HG03571 (cell line): ENCODE measurements at regions not wholly inside any gene's neighbourhood (a gene's known extent, or its start where the extent isn't known, plus 50 kb on each side); places are given as distances from the start of the nearest gene placed in this dataset.

Experiments used
- ATAC-seq: cut with Tn5 transposase; IDR thresholded peaks from one replicate; pipeline ENCODE4 v1.9.1; 2021; ENCODE audit not compliant: unreplicated experiment

- ATAC-seq, result no peak
Measured at GRCh38 chr7:67547183-67547907, 550.7 kb downstream of the TYW1 start.

- ATAC-seq, result no peak
Measured at GRCh38 chr7:67549126-67549525, 552.5 kb downstream of the TYW1 start.

GRCh38 chr7:67550801-67551436 is 554.3 kb downstream of the TYW1 start:
- ATAC-seq, result no peak

GRCh38 chr7:67552738-67553137 is 556.1 kb downstream of the TYW1 start:
- ATAC-seq, result no peak

GRCh38 chr7:67553378-67553777 is 556.7 kb downstream of the TYW1 start:
- ATAC-seq, result no peak

GRCh38 chr7:67554986-67555385 is 558.4 kb downstream of the TYW1 start:
- ATAC-seq, result no peak

- no peak for ATAC-seq
Measured at GRCh38 chr7:67564959-67565358, 568.3 kb downstream of the TYW1 start.

GRCh38 chr7:67566101-67566500 is 569.5 kb downstream of the TYW1 start:
- no peak for ATAC-seq

- no peak for ATAC-seq
Measured at GRCh38 chr7:67571026-67571545, 574.5 kb downstream of the TYW1 start.

GRCh38 chr7:67573639-67574038 is 577.0 kb downstream of the TYW1 start:
- no peak for ATAC-seq

GRCh38 chr7:67588631-67589030 is 592.0 kb downstream of the TYW1 start:
- no peak for ATAC-seq

- no peak for ATAC-seq
Measured at GRCh38 chr7:67589183-67589582, 592.5 kb downstream of the TYW1 start.

GRCh38 chr7:67590649-67591048 is 594.0 kb downstream of the TYW1 start:
- no peak for ATAC-seq

- ATAC-seq, result no peak
Measured at GRCh38 chr7:67593794-67594193, 597.2 kb downstream of the TYW1 start.

GRCh38 chr7:67595431-67596180 is 599.0 kb downstream of the TYW1 start:
- no peak for ATAC-seq

GRCh38 chr7:67597161-67597560 is 600.5 kb downstream of the TYW1 start:
- no peak for ATAC-seq

GRCh38 chr7:67598469-67598868 is 601.8 kb downstream of the TYW1 start:
- ATAC-seq, result no peak

GRCh38 chr7:67599331-67600062 is 602.9 kb downstream of the TYW1 start:
- no peak for ATAC-seq

- no peak for ATAC-seq
Measured at GRCh38 chr7:67602246-67602887, 605.7 kb downstream of the TYW1 start.
